ENCODE measurements at regions not wholly inside any gene's neighbourhood (a gene's known extent, or its start where the extent isn't known, plus 50 kb on each side); places are given as distances from the start of the nearest gene placed in this dataset.

- Histone ChIP-seq H3K4me3 (no peak overlapping the region), H3K36me3 (no peaks in the 10 kb centered on the region), H3K27ac (no peak overlapping the region), H3K27me3 (no peaks in the 10 kb centered on the region), H3K4me1 (no peaks in the 10 kb centered on the region), H3K9me3 (no peaks in the 10 kb centered on the region)
- TF ChIP-seq EP300 (IDR thresholded peaks at IDR 0.05) (no peak), POLR2AphosphoS5 (IDR thresholded peaks at IDR 0.05) (no peak), POLR2A (IDR thresholded peaks at IDR 0.05) (no peak), CTCF (IDR thresholded peaks at IDR 0.05) (no peak)
- no peak for DNase-seq
- intact Hi-C loops (cut with DNase I): no loop called here
- WGBS, 2 donors: 73 to 75% methylated on average over 7 of the region's 7 CpGs
Measured at GRCh38 chr21:32184485-32184884, 94.4 kb downstream of the MIS18A start.

GRCh38 chr21:32184065-32184464 lies 94.8 kb downstream of the MIS18A start:
- no peaks in the 10 kb centered on the region for H3K9me3 ChIP-seq
- WGBS, 2 donors: 66 to 80% methylated on average over 5 of the region's 5 CpGs
- TF ChIP-seq POLR2AphosphoS5 (IDR thresholded peaks at IDR 0.05) (no peak), CTCF (IDR thresholded peaks at IDR 0.05) (no peak), EP300 (IDR thresholded peaks at IDR 0.05) (no peak), POLR2A (IDR thresholded peaks at IDR 0.05) (no peak)
- DNase-seq: no peak
- intact Hi-C loops (cut with DNase I): no loop called here
- no peaks in the 10 kb centered on the region for H3K36me3 ChIP-seq
- H3K27me3 ChIP-seq: no peaks in the 10 kb centered on the region
- no peak overlapping the region for H3K27ac ChIP-seq
- H3K4me3 ChIP-seq: no peak overlapping the region
- no peaks in the 10 kb centered on the region for H3K4me1 ChIP-seq

- no peaks in the 10 kb centered on the region for H3K36me3 ChIP-seq
- H3K4me1 ChIP-seq: no peaks in the 10 kb centered on the region
- no peak overlapping the region for H3K27ac ChIP-seq
- no peak for DNase-seq
- intact Hi-C loops (cut with DNase I): no loop called here
- H3K27me3 ChIP-seq: no peaks in the 10 kb centered on the region
- no peaks in the 10 kb centered on the region for H3K9me3 ChIP-seq
- no peak overlapping the region for H3K4me3 ChIP-seq
- TF ChIP-seq CTCF (IDR thresholded peaks at IDR 0.05) (no peak), POLR2A (IDR thresholded peaks at IDR 0.05) (no peak), EP300 (IDR thresholded peaks at IDR 0.05) (no peak), POLR2AphosphoS5 (IDR thresholded peaks at IDR 0.05) (no peak)
Measured at GRCh38 chr21:32183396-32183795, 95.5 kb downstream of the MIS18A start.

- intact Hi-C loops (cut with DNase I): no loop called here
- no peaks in the 10 kb centered on the region for H3K9me3 ChIP-seq
Measured at GRCh38 chr21:32182449-32182848, 96.4 kb downstream of the MIS18A start.

More at GRCh38 chr21:32182449-32182848, 96.4 kb downstream of the MIS18A start:
- DNase-seq: no peak
- Histone ChIP-seq H3K4me1 (no peaks in the 10 kb centered on the region), H3K27ac (no peak overlapping the region), H3K27me3 (no peaks in the 10 kb centered on the region), H3K36me3 (no peaks in the 10 kb centered on the region), H3K4me3 (no peak overlapping the region)
- 84 to 89% methylated on average over 5 of the region's 5 CpGs for WGBS, 2 donors
- TF ChIP-seq POLR2AphosphoS5 (IDR thresholded peaks at IDR 0.05) (no peak), CTCF (IDR thresholded peaks at IDR 0.05) (no peak), POLR2A (IDR thresholded peaks at IDR 0.05) (no peak), EP300 (IDR thresholded peaks at IDR 0.05) (no peak)
